Karpas-422 (cell line): ENCODE measurements at regions not wholly inside any gene's neighbourhood (a gene's known extent, or its start where the extent isn't known, plus 50 kb on each side); places are given as distances from the start of the nearest gene placed in this dataset.

Source experiments
- DNase-seq: peaks from one replicate; pipeline ENCODE4 v3.0.0-alpha.2; 2015
- H2AFZ ChIP-seq: fragments of 200-600 bp; sonication (generic); 2 replicates; pipeline ENCODE4 v1.6.1; 2014; ENCODE audit warnings: antibody characterized with exemption, low read length, mixed read lengths
- H3K27ac ChIP-seq: fragments of 200-600 bp; sonication (generic); 2 replicates; pipeline ENCODE4 v1.5.1; 2014; ENCODE audit warnings: mild to moderate bottlenecking, low read length, moderate library complexity
- H3K27me3 ChIP-seq: fragments of 200-600 bp; sonication (generic); 2 replicates; pipeline ENCODE4 v1.6.1; 2014; ENCODE audit warnings: low read length, mixed read lengths
- H3K36me3 ChIP-seq: fragments of 200-600 bp; sonication (generic); 2 replicates; pipeline ENCODE4 v1.6.1; 2014; ENCODE audit warnings: low read length, mixed read lengths; ENCODE audit not compliant: insufficient read depth
- H3K4me1 ChIP-seq: fragments of 200-600 bp; sonication (generic); 2 replicates; pipeline ENCODE4 v1.6.1; 2014; ENCODE audit warnings: mild to moderate bottlenecking, low read length, mixed read lengths
- H3K4me2 ChIP-seq: fragments of 200-600 bp; sonication (generic); 2 replicates; pipeline ENCODE4 v1.6.1; 2014; ENCODE audit warnings: low read length, low read depth, mild to moderate bottlenecking; ENCODE audit not compliant: poor library complexity, severe bottlenecking
- H3K4me3 ChIP-seq: fragments of 200-600 bp; sonication (generic); 2 replicates; pipeline ENCODE4 v1.5.1; 2014; ENCODE audit warnings: mild to moderate bottlenecking, antibody characterized with exemption, low read length, mixed read lengths
- H3K79me2 ChIP-seq: fragments of 200-600 bp; sonication (generic); 2 replicates; pipeline ENCODE4 v1.6.1; 2014; ENCODE audit warnings: mild to moderate bottlenecking, low read length, mixed read lengths
- H3K9ac ChIP-seq: fragments of 200-600 bp; sonication (generic); 2 replicates; pipeline ENCODE4 v1.6.0; 2014; ENCODE audit warnings: low read length
- H3K9me2 ChIP-seq: fragments of 200-600 bp; sonication (generic), shearing (Covaris generic); replicated peaks from 2 replicates; pipeline ENCODE4 v1.6.0; 2014; ENCODE audit warnings: mild to moderate bottlenecking, low read length, moderate library complexity; ENCODE audit not compliant: insufficient read depth
- H3K9me3 ChIP-seq: fragments of 300-700, 200-600 bp; sonication (generic); 2 replicates; pipeline ENCODE4 v1.6.1; 2014; ENCODE audit warnings: low read length, mixed read lengths
- H4K20me1 ChIP-seq: fragments of 200-600 bp; sonication (generic); 2 replicates; pipeline ENCODE4 v1.6.1; 2014; ENCODE audit warnings: mild to moderate bottlenecking, antibody characterized with exemption, low read length, low read depth; ENCODE audit not compliant: insufficient read depth

DNA sequence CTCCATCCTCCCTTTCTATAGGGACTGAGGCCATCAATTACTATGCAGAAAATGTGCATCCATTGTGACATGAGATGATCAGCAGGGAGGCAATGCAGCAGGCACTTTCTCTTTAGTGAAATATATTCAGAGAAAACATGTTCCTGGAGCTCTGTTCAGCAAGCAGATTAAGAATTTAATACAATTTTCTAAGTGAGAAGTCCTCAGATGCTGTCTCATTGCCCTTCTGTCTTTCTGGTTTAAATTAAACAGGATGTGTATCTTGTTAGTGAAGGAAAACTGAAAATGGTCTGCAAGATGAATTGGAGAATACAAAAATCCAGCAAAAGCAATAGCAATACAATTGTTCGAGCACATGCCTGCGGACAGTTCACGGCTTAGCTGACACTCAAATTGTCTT is 445.8 kb upstream of the RIOK2 start:
- Histone ChIP-seq H3K9me2 (no peaks in the 10 kb centered on the region), H3K9me3 (no peaks in the 10 kb centered on the region), H3K27ac (no peak overlapping the region), H3K27me3 (no peaks in the 10 kb centered on the region), H3K9ac (no peak overlapping the region), H2AFZ (no peak overlapping the region), H3K4me1 (no peaks in the 10 kb centered on the region), H4K20me1 (no peaks in the 10 kb centered on the region), H3K4me3 (no peak overlapping the region), H3K4me2 (no peak overlapping the region), H3K79me2 (no peaks in the 10 kb centered on the region), H3K36me3 (no peaks in the 10 kb centered on the region)
- no peak for DNase-seq

DNA sequence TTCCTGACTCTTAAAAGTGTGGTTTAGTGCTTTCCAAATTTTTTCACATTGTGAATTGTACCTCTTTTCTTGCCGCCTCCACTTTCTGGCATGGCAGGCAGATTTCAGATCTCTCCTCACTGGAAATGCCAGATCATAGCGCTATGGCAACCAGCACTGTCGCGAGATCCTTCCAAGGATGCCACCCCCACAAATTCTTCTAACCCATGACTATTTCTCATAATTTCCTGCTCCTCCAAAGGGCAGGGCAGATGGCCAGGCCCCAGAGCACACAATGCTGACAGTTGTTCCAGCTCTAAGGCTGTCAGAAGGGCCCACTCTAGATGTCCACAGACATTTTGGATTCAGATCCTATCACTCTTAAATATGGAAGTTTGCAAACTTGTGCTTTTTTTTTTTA is 446.2 kb upstream of the RIOK2 start:
- no peaks in the 10 kb centered on the region for H3K9me2 ChIP-seq
- no peak overlapping the region for H3K4me2 ChIP-seq
- H3K27ac ChIP-seq: no peak overlapping the region
- no peaks in the 10 kb centered on the region for H4K20me1 ChIP-seq
- no peaks in the 10 kb centered on the region for H3K9me3 ChIP-seq
- no peaks in the 10 kb centered on the region for H3K27me3 ChIP-seq
- no peak overlapping the region for H3K9ac ChIP-seq
- no peak overlapping the region for H3K4me3 ChIP-seq
- no peaks in the 10 kb centered on the region for H3K4me1 ChIP-seq
- H3K79me2 ChIP-seq: no peaks in the 10 kb centered on the region
- H2AFZ ChIP-seq: no peak overlapping the region
- H3K36me3 ChIP-seq: no peaks in the 10 kb centered on the region
- DNase-seq: no peak

GRCh38 chr5:97635553-97635952 is 452.5 kb upstream of the RIOK2 start:
- no peaks in the 10 kb centered on the region for H4K20me1 ChIP-seq
- H3K36me3 ChIP-seq: no peaks in the 10 kb centered on the region
- H3K79me2 ChIP-seq: no peaks in the 10 kb centered on the region
- no peak overlapping the region for H3K4me2 ChIP-seq
- H3K4me3 ChIP-seq: no peak overlapping the region
- no peak overlapping the region for H3K9ac ChIP-seq
- DNase-seq: no peak
- H3K9me2 ChIP-seq: no peaks in the 10 kb centered on the region
- no peaks in the 10 kb centered on the region for H3K4me1 ChIP-seq
- H3K27me3 ChIP-seq: no peaks in the 10 kb centered on the region
- H3K27ac ChIP-seq: no peak overlapping the region
- no peak overlapping the region for H2AFZ ChIP-seq
- H3K9me3 ChIP-seq: no peaks in the 10 kb centered on the region

DNA sequence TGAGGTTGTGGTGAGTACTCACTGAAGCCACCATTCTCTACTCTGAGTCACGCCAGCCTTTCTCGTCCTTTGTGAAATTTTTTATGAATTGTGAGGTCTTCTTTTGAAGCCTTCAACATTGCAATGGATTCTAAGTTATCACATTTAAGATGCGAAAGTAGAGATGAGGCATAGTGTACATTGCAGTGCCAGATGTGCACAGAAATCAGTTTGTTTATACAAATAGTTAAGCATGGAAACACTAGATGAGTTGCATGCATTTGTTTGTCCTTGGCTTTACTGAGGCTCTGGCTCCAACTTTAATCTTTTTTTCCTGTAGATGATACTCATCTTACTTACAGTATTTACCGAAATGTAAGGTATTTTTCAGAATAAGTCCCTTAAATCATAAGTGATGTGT is 453.7 kb upstream of the RIOK2 start:
- DNase-seq: no peak
- no peak overlapping the region for H3K4me3 ChIP-seq
- H3K9ac ChIP-seq: no peak overlapping the region
- H3K9me2 ChIP-seq: no peaks in the 10 kb centered on the region
- H3K79me2 ChIP-seq: no peaks in the 10 kb centered on the region
- H4K20me1 ChIP-seq: no peaks in the 10 kb centered on the region
- H2AFZ ChIP-seq: no peak overlapping the region
- no peak overlapping the region for H3K27ac ChIP-seq
- H3K9me3 ChIP-seq: no peaks in the 10 kb centered on the region
- H3K27me3 ChIP-seq: no peaks in the 10 kb centered on the region
- H3K4me2 ChIP-seq: no peak overlapping the region
- no peaks in the 10 kb centered on the region for H3K36me3 ChIP-seq
- H3K4me1 ChIP-seq: no peaks in the 10 kb centered on the region

DNA sequence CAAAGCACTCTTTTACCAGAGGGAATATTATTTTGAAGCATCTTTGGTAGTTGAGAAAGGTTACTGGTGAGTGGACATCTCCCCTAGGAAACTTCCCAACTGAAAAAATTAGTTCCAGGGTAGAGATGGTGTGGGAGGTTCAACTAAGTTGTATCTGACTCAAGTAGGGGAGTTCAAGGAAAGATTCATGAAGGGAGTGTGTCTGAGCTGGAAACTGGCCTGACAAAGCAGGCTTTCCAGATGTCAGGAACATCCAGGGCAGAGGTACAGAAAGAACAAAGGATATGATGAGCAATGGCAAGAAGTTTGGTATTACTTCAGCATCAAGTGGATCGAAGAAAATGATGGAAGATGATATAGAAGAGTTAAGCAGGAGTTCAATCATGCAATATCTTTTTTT is 458.0 kb upstream of the RIOK2 start:
- H3K9me2 ChIP-seq: no peaks in the 10 kb centered on the region

GRCh38 chr5:97644206-97644605 is 461.2 kb upstream of the RIOK2 start:
- Histone ChIP-seq H3K9me2 (no peaks in the 10 kb centered on the region), H3K9ac (no peak overlapping the region), H3K4me3 (no peak overlapping the region), H3K27me3 (no peaks in the 10 kb centered on the region), H3K4me2 (no peak overlapping the region), H3K79me2 (no peaks in the 10 kb centered on the region), H3K4me1 (no peaks in the 10 kb centered on the region), H3K36me3 (no peaks in the 10 kb centered on the region), H3K9me3 (no peaks in the 10 kb centered on the region), H4K20me1 (no peaks in the 10 kb centered on the region), H3K27ac (no peak overlapping the region), H2AFZ (no peak overlapping the region)
- no peak for DNase-seq

More for the DNA sequence above, 458.0 kb upstream of the RIOK2 start:
- Histone ChIP-seq H3K9ac (no peak overlapping the region), H3K4me2 (no peak overlapping the region), H3K79me2 (no peaks in the 10 kb centered on the region), H3K27me3 (no peaks in the 10 kb centered on the region), H4K20me1 (no peaks in the 10 kb centered on the region), H3K9me3 (no peaks in the 10 kb centered on the region), H3K36me3 (no peaks in the 10 kb centered on the region), H3K4me3 (no peak overlapping the region), H3K27ac (no peak overlapping the region), H3K4me1 (no peaks in the 10 kb centered on the region), H2AFZ (no peak overlapping the region)
- no peak for DNase-seq

DNA sequence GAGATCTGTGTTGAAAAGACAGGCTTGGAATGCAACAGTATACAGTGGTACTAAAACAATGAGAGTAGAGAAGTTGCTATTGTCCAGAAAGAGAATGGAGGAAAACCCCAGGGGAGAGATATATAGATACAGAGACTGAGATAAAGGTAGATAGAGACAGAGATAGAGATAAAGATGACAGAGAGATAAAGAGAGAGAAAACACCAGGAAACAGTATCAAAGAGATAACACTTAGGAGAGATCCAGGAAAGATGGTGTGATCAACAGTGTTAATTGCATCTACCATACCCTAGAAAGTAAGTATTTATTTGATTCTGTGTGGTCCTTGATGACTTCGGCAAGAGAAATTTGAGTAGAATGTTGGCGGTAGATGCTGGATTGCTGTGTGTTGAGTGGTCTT is 461.8 kb upstream of the RIOK2 start:
- Histone ChIP-seq H3K27ac (no peak overlapping the region), H4K20me1 (no peaks in the 10 kb centered on the region), H3K4me3 (no peak overlapping the region), H3K9me3 (no peaks in the 10 kb centered on the region), H3K36me3 (no peaks in the 10 kb centered on the region), H3K4me1 (no peaks in the 10 kb centered on the region), H3K79me2 (no peaks in the 10 kb centered on the region), H3K9me2 (no peaks in the 10 kb centered on the region), H3K27me3 (no peaks in the 10 kb centered on the region), H3K9ac (no peak overlapping the region), H2AFZ (no peak overlapping the region), H3K4me2 (no peak overlapping the region)
- no peak for DNase-seq

GRCh38 chr5:97657239-97657638 is 474.2 kb upstream of the RIOK2 start:
- Histone ChIP-seq H3K9ac (no peak overlapping the region), H3K36me3 (no peaks in the 10 kb centered on the region), H3K27ac (no peak overlapping the region), H3K27me3 (no peaks in the 10 kb centered on the region), H3K4me1 (no peaks in the 10 kb centered on the region), H3K9me3 (no peaks in the 10 kb centered on the region), H3K9me2 (no peaks in the 10 kb centered on the region), H3K4me3 (no peak overlapping the region), H2AFZ (no peak overlapping the region), H3K4me2 (no peak overlapping the region), H4K20me1 (no peaks in the 10 kb centered on the region), H3K79me2 (no peaks in the 10 kb centered on the region)
- no peak for DNase-seq
